CD4-positive, alpha-beta T cell treated with Interleukin-1 beta for 1 hour (primary cell): ENCODE measurements at regions not wholly inside any gene's neighbourhood (a gene's known extent, or its start where the extent isn't known, plus 50 kb on each side); places are given as distances from the start of the nearest gene placed in this dataset.

Experiments
- DNase-seq, 2 donors: peaks; one replicate each; pipeline ENCODE4 v3.0.0-alpha.2; 2020 to 2022

- DNase-seq, result no peak
Measured at GRCh38 chr19:32227561-32228165, 117.7 kb upstream of the ZNF507 start.

DNA sequence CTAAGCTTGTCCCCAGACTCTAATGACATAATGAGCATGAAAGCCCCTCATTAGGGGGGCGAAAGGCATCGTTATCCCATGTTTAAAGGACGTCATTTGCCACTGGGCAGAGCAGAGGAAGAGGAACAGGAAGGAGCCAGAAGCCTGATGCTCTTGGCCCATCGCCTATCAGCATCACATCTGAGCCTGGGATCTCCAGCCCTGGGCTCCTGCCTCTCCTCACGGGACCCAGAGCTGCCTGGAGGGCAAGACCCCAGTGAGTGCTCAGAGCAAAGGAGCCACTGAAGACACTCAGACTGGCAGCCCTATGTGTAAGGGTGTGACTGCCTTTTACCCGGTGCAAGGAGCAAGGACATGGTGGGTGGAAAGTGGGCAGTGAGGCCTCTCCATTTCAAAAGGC lies 115.0 kb upstream of the ZNF507 start:
- no peak for DNase-seq

DNA sequence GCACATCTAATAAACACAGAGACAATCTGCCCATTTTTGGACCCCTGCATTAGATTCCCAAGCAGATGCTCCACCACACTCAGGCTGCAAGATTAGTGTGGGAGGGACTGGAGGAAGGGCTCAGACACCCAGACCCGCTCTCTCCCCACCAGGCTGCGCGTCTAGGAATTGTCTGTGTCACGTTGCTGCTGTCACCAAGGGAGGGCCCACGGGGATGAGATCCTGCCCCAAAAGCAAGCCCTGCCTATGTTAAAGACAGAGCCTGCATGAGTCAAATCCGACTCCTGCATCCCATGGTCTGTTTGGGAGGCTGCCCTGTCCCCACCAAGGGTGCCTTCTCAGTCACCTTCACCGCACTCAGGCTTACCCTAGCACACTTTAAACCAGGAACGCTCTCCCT lies 114.4 kb upstream of the ZNF507 start:
- DNase-seq, result no peak

- no peak for DNase-seq
Measured at GRCh38 chr19:32231691-32232090, 113.7 kb upstream of the ZNF507 start.

DNA sequence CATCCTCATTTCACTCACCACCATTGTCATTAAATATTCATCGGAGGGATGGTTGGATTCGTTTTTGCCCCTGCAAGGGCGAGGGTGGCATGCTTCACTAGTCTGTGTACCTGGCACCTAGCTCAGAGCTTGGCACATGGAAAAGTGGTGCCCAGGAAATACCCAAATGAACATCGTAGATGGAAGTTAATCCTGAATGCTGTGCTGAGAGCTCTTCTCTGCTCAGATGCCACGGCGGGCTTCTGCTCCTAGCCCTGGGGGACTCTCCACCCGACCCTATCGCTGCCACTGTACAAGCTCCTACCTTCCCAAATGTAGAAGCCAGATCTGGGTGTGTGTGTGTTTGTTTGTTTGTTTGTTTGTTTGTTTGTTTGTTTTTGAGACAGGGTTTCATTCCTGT lies 113.0 kb upstream of the ZNF507 start:
- DNase-seq, result no peak

DNA sequence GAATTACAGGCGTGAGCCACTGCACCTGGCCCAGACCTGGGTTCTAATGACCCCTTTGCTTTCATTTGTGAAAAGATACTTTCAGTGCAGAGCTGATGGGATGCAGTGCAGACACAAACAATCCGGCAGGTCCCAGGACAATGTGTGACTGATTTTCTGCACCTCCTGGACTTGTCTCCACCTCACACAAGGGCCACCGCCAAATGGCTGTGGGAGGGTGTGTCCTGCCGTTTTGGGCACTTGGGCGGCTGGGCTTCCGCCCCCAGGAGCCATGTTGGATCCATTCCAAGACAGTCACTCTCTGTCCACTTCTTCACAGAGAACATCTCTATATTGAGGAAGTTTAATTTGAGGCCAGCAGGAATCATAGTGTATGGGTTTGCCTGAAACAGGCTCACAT lies 112.3 kb upstream of the ZNF507 start:
- no peak for DNase-seq

DNA sequence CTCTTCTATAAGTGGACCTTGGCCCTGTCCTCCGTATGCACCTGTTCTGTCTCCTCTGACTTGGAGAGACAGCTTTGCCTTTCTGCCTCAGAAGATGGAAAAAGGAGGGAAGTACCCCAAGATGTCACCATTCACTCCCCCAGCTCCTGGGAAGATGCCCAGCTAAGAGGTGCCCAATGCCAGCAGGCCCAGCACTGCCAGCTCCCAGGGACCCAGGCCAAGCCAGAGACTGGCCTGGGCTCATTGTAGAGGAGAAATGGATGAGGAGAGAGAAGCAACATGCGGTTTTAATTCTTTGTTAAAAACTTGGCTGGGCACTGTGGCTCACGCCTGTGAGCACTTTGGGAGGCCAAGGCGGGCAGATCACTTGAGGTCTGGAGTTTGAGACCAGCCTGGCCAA lies 111.5 kb upstream of the ZNF507 start:
- no peak for DNase-seq

DNA sequence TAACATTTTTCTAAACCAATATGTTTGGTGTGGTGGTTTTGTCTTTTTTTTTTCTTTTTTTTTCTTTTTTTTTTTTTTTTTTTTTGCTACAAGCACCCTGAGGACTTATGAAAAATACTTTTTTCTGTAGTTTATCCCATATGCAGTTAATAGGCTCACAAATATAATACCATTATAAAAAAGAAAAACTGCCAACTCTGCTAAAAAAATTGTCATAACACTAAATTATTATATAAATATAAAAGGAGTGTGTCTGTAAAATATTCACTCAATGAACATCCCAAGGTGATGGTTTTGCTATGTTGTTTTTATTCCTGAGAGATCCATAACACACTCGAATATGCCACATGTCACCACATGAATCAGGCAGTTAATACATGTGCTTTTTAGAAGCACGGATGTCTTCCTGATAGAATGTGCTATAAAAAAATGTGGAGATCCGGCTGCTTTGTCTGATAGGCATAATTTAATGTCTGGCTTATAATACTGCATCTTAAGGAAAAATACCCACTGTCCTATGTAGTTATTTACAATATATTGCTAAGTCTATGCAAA lies 110.7 kb upstream of the ZNF507 start:
- no peak for DNase-seq

DNA sequence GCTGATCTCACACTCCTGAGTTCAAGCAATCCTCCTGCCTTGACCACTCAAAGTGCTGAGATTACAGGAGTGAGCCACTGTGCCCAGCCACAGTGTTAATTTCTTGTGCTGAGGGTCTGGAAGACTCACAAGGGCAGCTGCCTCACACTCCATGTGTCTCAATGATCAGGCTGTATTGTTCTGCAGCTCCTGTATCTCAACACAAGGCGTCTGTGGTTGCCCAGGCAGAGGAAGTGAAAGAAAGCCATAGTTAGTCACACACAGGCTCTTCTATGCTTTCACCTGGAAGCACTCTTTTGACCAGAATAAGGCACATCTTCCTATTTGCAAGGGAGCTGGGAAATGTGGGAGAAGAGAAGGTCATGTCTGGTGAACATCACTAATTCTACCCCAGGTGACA lies 107.3 kb upstream of the ZNF507 start:
- no peak for DNase-seq

GRCh38 chr19:32240316-32240715 lies 105.1 kb upstream of the ZNF507 start:
- DNase-seq, result no peak

- DNase-seq, result no peak
Measured at GRCh38 chr19:32241306-32241705, 104.1 kb upstream of the ZNF507 start.

DNA sequence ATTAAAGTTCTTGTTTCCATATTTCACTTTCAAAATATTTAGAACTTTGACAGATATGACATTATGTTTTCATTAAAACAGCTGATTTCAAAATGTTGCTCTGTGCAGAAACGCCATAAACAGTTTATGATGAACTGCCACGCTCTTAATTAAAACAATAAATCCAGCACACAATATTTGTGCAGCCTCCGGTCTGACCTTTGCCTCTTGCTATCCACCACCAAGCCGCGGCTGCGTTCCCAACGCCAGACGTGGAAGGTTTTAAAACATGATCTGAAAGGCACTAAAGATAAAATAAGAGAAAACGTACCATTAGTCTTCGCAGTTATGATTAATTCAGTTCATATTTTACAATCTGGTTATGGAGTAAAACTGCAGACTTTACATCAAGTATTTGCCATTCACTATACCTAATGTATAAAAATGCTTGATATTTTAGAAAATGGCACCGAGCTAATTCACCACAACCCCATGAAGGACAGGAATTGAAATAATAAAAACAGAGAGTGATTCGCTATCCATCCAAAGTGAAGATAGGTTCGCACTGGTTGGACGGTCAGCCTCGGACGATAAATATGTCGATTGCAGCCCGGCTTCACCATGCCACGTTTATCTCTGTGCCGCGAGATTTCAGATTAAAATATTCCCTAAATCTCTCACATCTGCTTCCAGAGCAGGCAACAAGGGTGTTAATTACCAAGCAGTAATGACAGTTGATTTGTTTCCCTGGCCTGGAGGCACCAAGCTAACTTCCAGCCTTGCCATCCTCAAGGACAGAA lies 103.3 kb upstream of the ZNF507 start:
- no peak for DNase-seq

DNA sequence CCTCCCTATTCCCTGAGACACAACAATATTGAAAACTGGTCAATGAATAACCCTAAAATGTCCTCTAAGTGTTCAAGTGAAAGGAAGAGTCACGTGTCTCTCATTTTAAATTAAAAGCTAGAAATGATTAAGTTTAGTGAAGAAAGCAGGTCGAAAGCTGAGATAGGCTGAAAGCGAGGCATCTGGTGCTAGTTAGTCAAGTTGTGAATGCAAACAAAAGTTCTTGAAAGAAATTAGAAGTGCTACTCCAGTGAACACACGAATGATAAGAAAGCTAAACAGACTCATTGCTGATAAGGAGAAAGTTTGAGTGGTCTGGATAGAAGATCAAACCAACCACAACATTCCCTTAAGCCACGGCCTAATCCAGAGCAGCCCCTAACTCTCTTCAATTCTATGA lies 99.4 kb upstream of the ZNF507 start:
- no peak for DNase-seq

DNA sequence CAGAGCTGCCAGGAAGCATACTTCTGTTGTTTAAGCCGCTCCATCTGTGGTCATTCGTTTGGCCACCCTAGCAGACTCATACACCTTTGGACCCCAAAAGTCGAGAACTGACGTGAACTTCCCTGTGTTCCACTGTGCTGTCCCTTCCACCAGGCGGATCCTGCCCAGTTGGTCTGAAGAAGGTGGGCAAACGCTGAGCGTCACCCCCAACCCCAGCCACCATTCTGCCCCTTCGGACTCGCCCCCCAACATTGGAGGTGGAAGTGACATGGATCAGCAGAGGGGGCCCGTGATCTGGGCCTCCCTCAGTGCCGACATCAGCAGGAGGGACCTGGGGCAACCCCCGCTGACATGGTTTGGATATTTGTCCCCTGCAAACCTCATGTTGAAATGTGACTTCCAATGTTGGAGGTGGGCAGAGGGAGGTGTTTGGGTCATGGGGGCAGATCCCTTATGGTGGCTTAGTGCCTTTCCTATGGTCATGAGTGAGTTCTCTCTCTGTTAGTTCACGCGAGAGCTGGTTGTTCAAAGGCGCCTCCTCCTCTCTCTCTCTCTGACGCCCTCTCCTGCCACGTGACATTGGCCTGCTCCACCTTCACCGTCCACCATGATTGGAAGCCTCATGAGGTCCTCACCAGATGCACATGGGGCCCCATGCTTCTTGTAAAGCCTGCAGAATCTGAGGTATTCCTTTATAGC lies 93.6 kb upstream of the ZNF507 start:
- no peak for DNase-seq

- DNase-seq, result no peak
Measured at GRCh38 chr19:32252333-32252669, 93.1 kb upstream of the ZNF507 start.

DNA sequence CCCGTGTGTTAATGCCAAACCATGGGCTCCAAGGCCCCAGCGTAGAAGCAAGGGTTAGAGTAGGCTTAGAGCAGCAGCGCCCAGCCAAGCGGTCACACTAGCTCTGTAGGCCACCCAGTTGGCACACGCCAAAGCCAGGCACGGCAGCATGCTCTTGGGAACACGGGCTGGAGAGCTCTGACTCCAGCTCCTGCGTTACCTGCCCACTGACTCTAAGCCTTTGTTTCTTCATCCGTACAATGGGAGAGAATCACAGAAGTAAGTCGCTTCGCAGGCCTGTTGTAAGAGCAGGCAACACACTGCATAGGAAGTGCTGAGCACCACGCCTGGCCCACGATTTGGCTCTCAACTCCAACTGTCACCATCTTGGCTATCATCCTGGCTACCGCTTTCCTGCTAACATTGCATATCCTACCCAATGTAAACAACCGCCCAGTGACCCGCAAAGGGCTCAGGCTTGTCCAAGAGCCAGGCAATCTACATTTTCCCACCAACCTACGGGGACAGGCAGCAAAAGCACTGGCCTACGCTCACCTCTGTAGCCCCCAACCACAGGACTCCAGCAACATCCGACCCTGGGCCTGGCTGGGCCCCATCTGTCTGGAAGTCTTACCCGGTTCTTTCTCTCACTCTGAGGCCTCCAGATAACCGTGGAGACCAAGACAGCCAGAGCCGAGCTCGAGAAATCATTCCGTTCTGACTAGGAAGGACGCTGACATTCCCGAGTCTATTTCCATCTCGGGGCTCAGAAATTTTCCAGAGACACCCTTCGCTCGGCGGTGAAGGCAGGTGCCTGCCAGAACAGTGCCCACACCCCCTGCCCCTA lies 91.5 kb upstream of the ZNF507 start:
- DNase-seq, result no peak

DNA sequence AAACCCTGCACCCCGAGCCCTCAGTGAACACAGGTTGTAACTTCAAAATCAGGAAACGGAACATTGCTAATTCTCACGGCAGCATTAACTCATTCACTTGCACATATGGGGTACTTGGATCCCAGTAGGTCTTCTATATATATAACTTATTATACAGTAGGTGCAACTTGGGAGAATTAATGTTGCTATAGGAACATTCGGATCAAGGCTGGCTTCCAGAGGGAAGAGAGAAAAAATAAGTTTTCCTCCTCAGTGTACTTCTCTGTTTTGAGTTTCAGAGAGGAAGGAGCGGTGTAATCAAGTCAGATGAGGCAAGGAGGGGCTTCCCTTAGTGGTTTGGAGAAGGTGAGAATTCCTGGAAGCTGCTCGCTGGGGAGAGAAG lies 90.9 kb upstream of the ZNF507 start:
- DNase-seq, result no peak

DNA sequence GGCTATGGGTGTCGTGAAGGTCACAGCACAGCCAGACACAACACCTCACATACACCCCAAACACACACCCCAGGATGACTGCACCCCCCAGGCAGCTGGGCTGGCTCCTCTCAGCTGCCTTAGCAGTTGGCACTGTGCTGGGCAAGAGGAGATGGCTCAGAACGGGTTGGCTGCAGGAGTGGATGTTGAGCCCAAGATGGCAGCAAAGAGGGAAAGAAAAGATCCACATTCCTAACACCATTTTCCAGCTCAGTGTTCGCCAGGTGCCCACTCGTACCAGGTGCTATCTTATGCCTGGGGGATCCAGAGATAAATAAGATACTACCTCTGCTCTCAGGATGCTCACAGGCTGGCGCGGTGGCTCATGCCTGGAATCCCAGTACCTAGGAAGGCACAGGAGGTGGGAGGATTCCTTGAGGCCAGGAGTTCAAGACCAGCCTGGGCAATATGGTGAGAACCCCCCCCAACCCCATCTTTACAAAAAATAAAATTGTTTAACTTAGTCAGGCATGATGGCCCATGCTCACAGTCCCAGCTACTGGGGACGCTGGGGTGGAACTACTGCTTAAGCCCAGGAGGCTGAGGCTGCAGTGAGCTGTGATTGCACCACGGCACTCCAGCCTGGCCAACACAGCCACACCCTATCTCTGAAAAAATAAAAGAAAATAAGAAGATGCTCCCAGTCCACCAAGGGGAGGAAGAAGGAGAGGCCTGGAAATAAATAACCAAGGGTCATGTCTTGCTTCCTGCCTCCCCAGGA lies 89.7 kb upstream of the ZNF507 start:
- DNase-seq, result no peak

DNA sequence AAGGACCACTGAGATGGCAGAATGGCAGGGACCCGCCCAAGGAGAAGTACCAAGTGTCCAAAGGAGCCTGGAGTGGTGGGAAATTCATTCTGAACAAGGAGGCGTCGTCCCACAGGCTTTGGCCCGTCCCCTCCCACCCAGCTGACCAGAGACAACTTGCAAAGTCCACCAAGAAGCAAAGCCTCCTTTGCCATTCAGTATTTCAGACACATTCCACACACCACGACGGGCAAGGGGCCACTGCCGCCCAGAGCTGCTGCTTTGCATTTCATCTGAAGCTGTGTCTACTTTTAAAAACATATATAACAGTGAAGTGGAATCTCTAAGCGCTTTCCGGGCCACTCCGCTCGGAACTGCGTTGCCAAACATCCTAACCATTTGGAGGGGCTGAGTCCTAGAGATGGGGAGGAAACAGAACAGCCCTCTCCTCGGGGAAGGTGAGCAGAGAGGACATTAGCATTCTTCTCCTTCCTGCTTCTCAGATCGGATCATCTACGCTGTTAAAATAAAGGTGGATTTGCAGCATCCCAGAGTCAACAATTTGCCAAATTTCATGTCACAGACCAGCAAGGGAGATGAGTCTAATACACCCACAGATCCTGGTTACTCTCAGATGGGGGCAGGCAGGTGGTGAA lies 89.0 kb upstream of the ZNF507 start:
- DNase-seq, result no peak

GRCh38 chr19:32257326-32258073 lies 87.9 kb upstream of the ZNF507 start:
- DNase-seq, result no peak

- no peak for DNase-seq
Measured at GRCh38 chr19:32258167-32258566, 87.2 kb upstream of the ZNF507 start.
